Gastroesophageal sphincter (tissue), 3 donors: ENCODE measurements at regions not wholly inside any gene's neighbourhood (a gene's known extent, or its start where the extent isn't known, plus 50 kb on each side); places are given as distances from the start of the nearest gene placed in this dataset.

Source experiments
- EP300 ChIP-seq: sonication (generic); formaldehyde crosslinking; IDR thresholded peaks from one replicate; pipeline ENCODE4 v1.6.1; 2017; ENCODE audit warnings: antibody characterized with exemption, mild to moderate bottlenecking
- POLR2A ChIP-seq, 2 donors: fragments of 450-650 bp; IDR thresholded peaks; one replicate each; pipeline ENCODE4 v1.6.1; 2017; ENCODE audit warnings: antibody characterized with exemption in 2 of 2, mild to moderate bottlenecking in 2 of 2, moderate library complexity in 1 of 2
- POLR2AphosphoS5 ChIP-seq: sonication (generic); formaldehyde crosslinking; IDR thresholded peaks from one replicate; pipeline ENCODE4 v1.6.1; 2017; ENCODE audit warnings: antibody characterized with exemption
- TF ChIP-seq, protein P1 (sequence below), 4 experiments: fragments of 200-600 bp in 2 of 4; fragments of 450-650 bp in 2 of 4; sonication (generic) in 1 of 4; IDR thresholded peaks; one replicate each; pipeline ENCODE4 v1.5.1; 2017 to 2019; ENCODE audit warnings: antibody characterized with exemption in 4 of 4, mild to moderate bottlenecking in 2 of 4, moderate library complexity in 2 of 4

- TF ChIP-seq, protein P1, sequence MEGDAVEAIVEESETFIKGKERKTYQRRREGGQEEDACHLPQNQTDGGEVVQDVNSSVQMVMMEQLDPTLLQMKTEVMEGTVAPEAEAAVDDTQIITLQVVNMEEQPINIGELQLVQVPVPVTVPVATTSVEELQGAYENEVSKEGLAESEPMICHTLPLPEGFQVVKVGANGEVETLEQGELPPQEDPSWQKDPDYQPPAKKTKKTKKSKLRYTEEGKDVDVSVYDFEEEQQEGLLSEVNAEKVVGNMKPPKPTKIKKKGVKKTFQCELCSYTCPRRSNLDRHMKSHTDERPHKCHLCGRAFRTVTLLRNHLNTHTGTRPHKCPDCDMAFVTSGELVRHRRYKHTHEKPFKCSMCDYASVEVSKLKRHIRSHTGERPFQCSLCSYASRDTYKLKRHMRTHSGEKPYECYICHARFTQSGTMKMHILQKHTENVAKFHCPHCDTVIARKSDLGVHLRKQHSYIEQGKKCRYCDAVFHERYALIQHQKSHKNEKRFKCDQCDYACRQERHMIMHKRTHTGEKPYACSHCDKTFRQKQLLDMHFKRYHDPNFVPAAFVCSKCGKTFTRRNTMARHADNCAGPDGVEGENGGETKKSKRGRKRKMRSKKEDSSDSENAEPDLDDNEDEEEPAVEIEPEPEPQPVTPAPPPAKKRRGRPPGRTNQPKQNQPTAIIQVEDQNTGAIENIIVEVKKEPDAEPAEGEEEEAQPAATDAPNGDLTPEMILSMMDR (IDR thresholded peaks at IDR 0.05), result no peak
- TF ChIP-seq POLR2AphosphoS5, result no peak
- no peak for TF ChIP-seq EP300
- TF ChIP-seq POLR2A (IDR thresholded peaks at IDR 0.05), result no peak
Observed at GRCh38 chr16:64687786-64688185, 434.1 kb downstream of the CDH11 start.
